GM10248 (cell line): ENCODE measurements at regions not wholly inside any gene's neighbourhood (a gene's known extent, or its start where the extent isn't known, plus 50 kb on each side); places are given as distances from the start of the nearest gene placed in this dataset.

Source experiments
- CTCF ChIA-PET: fragments of 300-600 bp; sonication (Branson Sonifier 250); formaldehyde crosslinking; extraction: SDS; loops from one replicate; lab custom pipeline; 2021; ENCODE audit warnings: antibody characterized with exemption; lab: Yijun Ruan, JAX
- POLR2A ChIA-PET: fragments of 350-650 bp; sonication (Branson Sonifier 250); formaldehyde crosslinking; extraction: SDS; loops from one replicate; lab custom pipeline; 2020; ENCODE audit warnings: antibody characterized with exemption; lab: Yijun Ruan, JAX
- DNase-seq: peaks from one replicate; pipeline ENCODE4 v3.0.0; 2012; ENCODE audit errors: extremely low spot score
- TF ChIP-seq, protein P1 (sequence below): IDR thresholded peaks from 2 replicates; pipeline ENCODE4 v1.5.1; 2012; ENCODE audit warnings: mild to moderate bottlenecking, low read depth; ENCODE audit errors: extremely low read depth, missing control alignments, control extremely low read depth

- TF ChIP-seq, protein P1, sequence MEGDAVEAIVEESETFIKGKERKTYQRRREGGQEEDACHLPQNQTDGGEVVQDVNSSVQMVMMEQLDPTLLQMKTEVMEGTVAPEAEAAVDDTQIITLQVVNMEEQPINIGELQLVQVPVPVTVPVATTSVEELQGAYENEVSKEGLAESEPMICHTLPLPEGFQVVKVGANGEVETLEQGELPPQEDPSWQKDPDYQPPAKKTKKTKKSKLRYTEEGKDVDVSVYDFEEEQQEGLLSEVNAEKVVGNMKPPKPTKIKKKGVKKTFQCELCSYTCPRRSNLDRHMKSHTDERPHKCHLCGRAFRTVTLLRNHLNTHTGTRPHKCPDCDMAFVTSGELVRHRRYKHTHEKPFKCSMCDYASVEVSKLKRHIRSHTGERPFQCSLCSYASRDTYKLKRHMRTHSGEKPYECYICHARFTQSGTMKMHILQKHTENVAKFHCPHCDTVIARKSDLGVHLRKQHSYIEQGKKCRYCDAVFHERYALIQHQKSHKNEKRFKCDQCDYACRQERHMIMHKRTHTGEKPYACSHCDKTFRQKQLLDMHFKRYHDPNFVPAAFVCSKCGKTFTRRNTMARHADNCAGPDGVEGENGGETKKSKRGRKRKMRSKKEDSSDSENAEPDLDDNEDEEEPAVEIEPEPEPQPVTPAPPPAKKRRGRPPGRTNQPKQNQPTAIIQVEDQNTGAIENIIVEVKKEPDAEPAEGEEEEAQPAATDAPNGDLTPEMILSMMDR: no peak
- CTCF ChIA-PET: no interaction called here
- POLR2A ChIA-PET: no interaction called here
- no peak for DNase-seq
Observed at GRCh38 chr10:130790339-130790738, 521.2 kb downstream of the TCERG1L start.

DNA sequence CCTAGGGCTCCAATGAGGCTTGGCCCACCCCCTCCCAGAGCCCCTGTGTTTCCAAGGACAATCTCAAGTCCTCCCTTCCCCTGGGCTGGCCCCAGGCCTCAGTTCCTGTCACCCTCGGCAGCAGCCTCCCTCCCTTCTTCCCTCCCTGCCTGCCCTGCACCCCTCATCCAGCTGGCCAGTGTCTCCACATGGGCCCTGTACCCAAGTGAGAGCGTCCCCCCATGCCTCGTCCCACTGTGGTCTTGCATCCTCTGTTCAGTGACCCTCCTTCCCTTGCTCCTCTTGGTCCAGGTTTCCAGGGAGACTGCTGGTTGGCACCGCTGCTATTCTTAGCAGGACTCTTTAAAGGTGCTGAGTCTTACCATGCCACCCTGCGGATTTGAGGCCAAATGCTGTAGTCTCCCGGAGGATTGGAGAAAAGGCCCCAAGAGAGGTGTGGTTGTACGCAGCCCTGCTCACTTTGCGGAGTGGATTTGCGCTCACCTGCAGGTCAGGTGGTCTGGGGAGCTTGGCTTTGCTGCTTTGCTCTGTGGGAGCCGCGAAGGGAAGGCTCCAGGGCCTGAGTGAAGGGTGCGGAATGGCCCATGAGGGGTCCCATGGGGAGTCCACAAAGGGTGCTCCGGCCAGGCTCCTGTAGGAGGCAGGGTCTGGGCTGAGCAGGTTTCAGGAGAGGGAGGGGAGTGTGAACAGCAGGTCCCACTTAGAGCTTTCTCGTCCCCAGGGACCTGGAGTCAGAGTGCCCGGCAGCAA is 519.2 kb downstream of the TCERG1L start:
- CTCF ChIA-PET: no interaction called here
- POLR2A ChIA-PET: no interaction called here
- TF ChIP-seq, protein P1: no peak
- no peak for DNase-seq

- TF ChIP-seq, protein P1: no peak
- ChIA-PET POLR2A (no interaction called here), CTCF (no interaction called here)
- no peak for DNase-seq
Observed at GRCh38 chr10:130795819-130796218, 515.7 kb downstream of the TCERG1L start.

GRCh38 chr10:130799532-130799931 is 512.0 kb downstream of the TCERG1L start:
- ChIA-PET POLR2A (interaction anchor here (0.6 kb wide), 1 partner anchor 50 kb away, joined by 4 read pairs; no protein-coding TSS in a partner anchor), CTCF (no interaction called here)
- TF ChIP-seq, protein P1: no peak
- DNase-seq: no peak

GRCh38 chr10:130800281-130800680 is 511.2 kb downstream of the TCERG1L start:
- TF ChIP-seq, protein P1: no peak
- ChIA-PET POLR2A (no interaction called here), CTCF (no interaction called here)
- no peak for DNase-seq

DNA sequence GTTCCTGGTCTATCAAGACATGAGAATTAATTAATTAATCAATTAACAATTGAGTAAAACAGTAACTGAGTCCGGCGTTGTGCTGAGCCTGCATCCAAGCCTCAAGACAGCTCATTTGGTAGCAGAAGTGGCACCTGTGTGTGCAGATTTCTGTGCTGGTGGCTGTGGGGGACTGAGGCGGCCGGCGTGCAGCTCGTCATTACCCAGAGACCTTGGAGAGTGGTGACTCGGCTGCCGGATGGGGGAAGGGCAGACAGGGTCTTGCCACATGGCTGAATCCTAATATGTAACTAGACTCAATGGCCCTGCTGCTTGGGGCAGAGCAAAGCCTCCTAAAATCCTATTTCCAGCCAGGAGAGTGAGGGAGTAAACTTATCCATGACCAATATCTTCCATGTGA is 510.2 kb downstream of the TCERG1L start:
- POLR2A ChIA-PET: no interaction called here
- TF ChIP-seq, protein P1: no peak
- no peak for DNase-seq
- CTCF ChIA-PET: no interaction called here
